ENCODE measurements at regions not wholly inside any gene's neighbourhood (a gene's known extent, or its start where the extent isn't known, plus 50 kb on each side); places are given as distances from the start of the nearest gene placed in this dataset.

DNA sequence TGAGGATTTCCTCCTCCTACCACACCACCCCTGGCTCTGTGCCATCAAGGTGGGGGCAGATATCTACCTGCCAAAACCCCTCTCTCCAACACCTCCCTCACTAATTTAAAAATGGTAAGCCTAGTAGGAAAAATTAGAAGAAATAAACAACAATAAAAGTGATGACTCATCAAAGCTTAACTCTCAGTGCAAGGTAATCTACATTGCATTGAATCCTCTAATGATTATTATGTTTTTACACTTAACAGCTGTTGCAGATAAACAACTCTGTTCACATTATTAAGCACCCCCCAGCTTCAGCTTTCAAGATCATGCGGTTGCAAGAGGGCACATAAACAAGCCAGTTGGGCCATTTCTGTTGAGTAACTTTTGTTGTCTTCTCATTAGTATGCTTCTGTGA is 396.1 kb upstream of the ATP11B start:
- Histone ChIP-seq H3K27ac (ENCODE audit: low read depth, low read length) (no peak overlapping the region), H3K4me3 (ENCODE audit: low read depth, low read length) (no peak overlapping the region), H3K27me3 (ENCODE audit: control insufficient read depth, insufficient read depth, low read length) (no peaks in the 10 kb centered on the region), H3K9me3 (ENCODE audit: control insufficient read depth, insufficient read depth, low read length) (peaks cover 16% of the 10 kb centered on the region; the same call in 1 of the 2 replicates)
- TF ChIP-seq, protein P1, sequence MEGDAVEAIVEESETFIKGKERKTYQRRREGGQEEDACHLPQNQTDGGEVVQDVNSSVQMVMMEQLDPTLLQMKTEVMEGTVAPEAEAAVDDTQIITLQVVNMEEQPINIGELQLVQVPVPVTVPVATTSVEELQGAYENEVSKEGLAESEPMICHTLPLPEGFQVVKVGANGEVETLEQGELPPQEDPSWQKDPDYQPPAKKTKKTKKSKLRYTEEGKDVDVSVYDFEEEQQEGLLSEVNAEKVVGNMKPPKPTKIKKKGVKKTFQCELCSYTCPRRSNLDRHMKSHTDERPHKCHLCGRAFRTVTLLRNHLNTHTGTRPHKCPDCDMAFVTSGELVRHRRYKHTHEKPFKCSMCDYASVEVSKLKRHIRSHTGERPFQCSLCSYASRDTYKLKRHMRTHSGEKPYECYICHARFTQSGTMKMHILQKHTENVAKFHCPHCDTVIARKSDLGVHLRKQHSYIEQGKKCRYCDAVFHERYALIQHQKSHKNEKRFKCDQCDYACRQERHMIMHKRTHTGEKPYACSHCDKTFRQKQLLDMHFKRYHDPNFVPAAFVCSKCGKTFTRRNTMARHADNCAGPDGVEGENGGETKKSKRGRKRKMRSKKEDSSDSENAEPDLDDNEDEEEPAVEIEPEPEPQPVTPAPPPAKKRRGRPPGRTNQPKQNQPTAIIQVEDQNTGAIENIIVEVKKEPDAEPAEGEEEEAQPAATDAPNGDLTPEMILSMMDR (IDR thresholded peaks at IDR 0.05; ENCODE audit: low read depth, low read length) = no peak
- CTCF ChIA-PET = no interaction called here
- POLR2A ChIA-PET = no interaction called here
- DNase-seq (ENCODE audit: low read depth, low spot score) = no peak

DNA sequence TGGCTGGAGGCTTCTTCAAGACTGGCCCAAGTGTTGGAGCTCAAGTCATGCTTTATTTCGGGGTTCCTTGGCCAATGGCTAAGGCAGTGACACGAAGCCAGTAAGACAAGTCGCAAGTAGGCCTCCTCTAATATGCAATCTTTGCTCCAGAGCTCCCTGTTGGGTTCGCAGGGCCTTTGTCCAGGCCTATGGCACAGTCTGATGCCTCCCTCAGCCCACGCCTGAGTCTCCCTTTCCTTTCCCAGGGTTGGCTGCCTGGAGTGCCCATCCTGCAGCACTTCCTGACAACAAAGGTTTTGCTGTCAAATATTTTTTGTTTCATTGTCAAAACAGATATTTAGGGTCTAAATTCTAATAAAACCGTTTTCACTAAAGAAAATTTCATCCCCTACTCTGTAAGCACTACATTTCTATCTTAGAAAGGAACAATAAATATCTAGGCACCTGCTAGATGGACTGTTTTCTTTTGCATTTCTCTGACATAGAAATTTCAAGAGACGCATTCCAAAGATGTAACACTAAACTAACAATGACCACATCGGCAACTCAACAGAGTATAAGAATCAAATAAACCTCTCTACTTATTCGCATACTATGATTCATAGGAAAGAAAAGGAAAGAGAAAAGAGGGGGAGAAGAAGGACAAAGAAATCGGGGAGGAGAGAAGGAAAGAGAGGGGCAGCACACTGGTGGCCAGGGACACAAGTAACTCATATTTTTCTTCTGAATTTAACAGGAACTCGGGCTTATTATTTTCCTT is 393.1 kb upstream of the ATP11B start:
- POLR2A ChIA-PET = no interaction called here
- DNase-seq (ENCODE audit: low read depth, low spot score) = no peak

DNA sequence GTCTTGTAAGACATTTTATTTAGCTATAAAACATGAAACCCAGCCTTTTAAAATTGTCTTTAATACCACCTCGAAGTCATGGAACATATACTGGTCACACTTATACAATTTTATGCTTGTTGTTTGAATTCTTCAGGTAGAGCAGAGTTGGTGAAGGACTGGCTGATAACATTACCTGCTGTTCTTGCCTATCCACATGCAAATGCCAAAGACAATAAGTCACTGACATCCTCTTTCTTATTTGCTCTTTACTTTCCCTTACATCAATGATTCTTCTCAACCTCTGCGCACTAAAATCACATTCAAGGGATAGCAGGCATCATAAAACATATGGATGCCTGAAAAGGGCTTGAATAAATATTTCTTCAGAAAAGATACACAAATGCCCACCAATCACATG is 392.5 kb upstream of the ATP11B start:
- CTCF ChIA-PET = no interaction called here
- DNase-seq (ENCODE audit: low read depth, low spot score) = no peak
- TF ChIP-seq, protein P1 (IDR thresholded peaks at IDR 0.05; ENCODE audit: low read depth, low read length) = no peak
- Histone ChIP-seq H3K9me3 (ENCODE audit: control insufficient read depth, insufficient read depth, low read length) (peaks cover 18% of the 10 kb centered on the region), H3K4me3 (ENCODE audit: low read depth, low read length) (no peak overlapping the region), H3K27ac (ENCODE audit: low read depth, low read length) (no peak overlapping the region), H3K27me3 (ENCODE audit: control insufficient read depth, insufficient read depth, low read length) (no peaks in the 10 kb centered on the region)
- POLR2A ChIA-PET = no interaction called here

More for the DNA sequence above, 393.1 kb upstream of the ATP11B start:
- CTCF ChIA-PET = no interaction called here
- H3K9me3 ChIP-seq (ENCODE audit: control insufficient read depth, insufficient read depth, low read length) = peaks cover 18% of the 10 kb centered on the region
- no peak overlapping the region for H3K27ac ChIP-seq (ENCODE audit: low read depth, low read length)
- TF ChIP-seq, protein P1 (IDR thresholded peaks at IDR 0.05; ENCODE audit: low read depth, low read length) = no peak
- H3K27me3 ChIP-seq (ENCODE audit: control insufficient read depth, insufficient read depth, low read length) = no peaks in the 10 kb centered on the region
- H3K4me3 ChIP-seq (ENCODE audit: low read depth, low read length) = no peak overlapping the region

DNA sequence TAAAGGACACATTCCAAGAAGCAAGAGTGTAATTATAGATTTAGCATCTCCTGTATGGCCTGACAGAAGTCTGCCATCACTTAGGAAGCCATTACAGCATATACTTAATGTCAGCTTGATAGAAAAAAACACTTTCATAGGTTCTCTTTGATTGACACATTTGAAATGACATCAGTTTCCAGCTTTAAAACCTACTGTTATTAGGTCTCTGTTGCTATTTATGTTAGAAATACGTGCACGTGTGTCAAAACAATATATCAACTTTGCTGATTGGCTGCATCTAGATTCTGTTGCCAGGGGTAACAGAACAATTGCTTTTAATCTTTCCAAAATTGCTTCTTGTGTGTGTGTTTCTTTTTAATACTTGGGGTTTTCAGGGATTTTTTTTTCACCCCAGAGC is 389.3 kb upstream of the ATP11B start:
- H3K4me3 ChIP-seq (ENCODE audit: low read depth, low read length) = no peak overlapping the region
- peaks cover 12% of the 10 kb centered on the region for H3K9me3 ChIP-seq (ENCODE audit: control insufficient read depth, insufficient read depth, low read length)
- no peak for DNase-seq (ENCODE audit: low read depth, low spot score)
- ChIA-PET POLR2A (no interaction called here), CTCF (no interaction called here)
- H3K27ac ChIP-seq (ENCODE audit: low read depth, low read length) = no peak overlapping the region
- TF ChIP-seq, protein P1 (IDR thresholded peaks at IDR 0.05; ENCODE audit: low read depth, low read length) = no peak
- H3K27me3 ChIP-seq (ENCODE audit: control insufficient read depth, insufficient read depth, low read length) = no peaks in the 10 kb centered on the region

DNA sequence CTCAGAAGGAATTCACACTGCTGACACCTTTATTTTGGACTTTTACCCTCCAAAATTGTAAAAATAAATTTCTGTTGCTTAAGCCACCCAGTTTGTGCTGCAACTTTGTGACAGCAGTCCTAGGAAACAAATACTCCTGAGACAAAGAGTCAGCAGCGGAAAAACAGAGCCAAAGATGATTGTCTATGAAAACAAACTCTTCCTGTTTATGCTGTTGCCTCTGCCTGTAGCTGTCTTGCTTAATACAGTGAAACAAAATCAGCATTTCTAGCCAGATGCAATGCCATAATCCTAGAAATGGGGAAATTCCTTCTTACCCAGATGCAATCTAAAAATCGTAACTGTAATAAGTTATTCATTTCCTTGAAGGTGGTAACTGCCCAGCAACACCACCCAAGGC is 387.5 kb upstream of the ATP11B start:
- Histone ChIP-seq H3K27ac (ENCODE audit: low read depth, low read length) (no peak overlapping the region), H3K9me3 (ENCODE audit: control insufficient read depth, insufficient read depth, low read length) (peaks cover 11% of the 10 kb centered on the region), H3K4me3 (ENCODE audit: low read depth, low read length) (no peak overlapping the region), H3K27me3 (ENCODE audit: control insufficient read depth, insufficient read depth, low read length) (no peaks in the 10 kb centered on the region)
- DNase-seq (ENCODE audit: low read depth, low spot score) = no peak
- TF ChIP-seq, protein P1 (IDR thresholded peaks at IDR 0.05; ENCODE audit: low read depth, low read length) = no peak
- POLR2A ChIA-PET = no interaction called here
- CTCF ChIA-PET = no interaction called here
